Effector CD4-positive, alpha-beta T cell (primary cell): ENCODE measurements at regions not wholly inside any gene's neighbourhood (a gene's known extent, or its start where the extent isn't known, plus 50 kb on each side); places are given as distances from the start of the nearest gene placed in this dataset.

Experiments
- DNase-seq: peaks from one replicate; pipeline ENCODE4 v3.0.0-alpha.2; 2020

GRCh38 chr5:109917154-109917546, 227.4 kb downstream of the MAN2A1 start:
- no peak for DNase-seq

GRCh38 chr5:109917966-109918365, 228.2 kb downstream of the MAN2A1 start:
- DNase-seq: no peak

DNA sequence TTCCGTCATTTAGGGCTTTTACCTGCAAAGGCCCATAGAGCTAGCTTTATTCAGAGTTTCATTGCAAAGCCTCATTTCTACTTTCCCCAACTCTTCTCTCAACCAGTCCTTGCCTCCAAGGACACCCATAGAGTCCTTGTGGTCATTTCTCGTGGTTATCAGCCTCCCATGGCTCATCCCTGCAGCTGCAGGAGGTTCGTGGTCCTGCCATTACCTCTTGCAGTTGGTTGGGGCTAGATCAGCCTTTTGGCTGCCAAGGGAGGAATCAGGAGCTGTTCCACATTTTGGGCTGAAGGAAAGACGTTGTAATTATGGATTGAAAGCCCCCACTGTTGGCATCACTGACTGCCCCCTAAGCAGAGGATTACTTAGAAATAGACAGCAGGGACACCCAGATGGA, 231.0 kb downstream of the MAN2A1 start:
- DNase-seq: no peak

DNA sequence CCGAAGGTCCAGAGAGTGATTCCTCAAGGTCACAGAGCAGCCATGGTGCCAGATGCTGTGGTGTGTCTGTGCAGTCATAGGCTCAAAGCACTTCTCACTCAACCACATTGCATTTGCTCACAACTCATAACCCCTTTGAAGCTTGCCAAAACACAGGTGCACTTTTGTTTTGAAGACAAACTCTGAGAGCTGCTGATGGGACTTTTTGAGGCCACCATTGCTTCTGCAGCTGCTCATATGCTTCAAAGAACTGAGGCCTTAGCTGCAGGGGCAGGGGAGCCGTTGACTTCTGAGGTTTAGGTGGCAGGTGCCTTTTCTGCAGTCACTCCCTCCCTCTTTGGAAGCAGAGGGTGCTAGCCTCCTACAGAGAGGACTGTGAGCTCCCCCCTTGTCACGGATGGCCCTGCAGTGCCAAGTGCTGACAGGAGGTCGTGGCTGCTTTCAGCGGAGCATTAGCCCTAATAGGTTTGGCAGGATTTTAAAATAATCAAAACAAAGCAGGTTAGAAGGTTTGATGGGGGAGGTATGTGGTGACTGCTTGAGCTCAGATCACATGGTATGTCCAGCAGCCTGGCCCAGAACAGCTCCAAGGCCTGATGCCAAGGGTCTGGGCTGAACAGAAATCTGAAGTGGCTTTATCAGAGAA, 232.1 kb downstream of the MAN2A1 start:
- DNase-seq: peak; percentile 47

DNA sequence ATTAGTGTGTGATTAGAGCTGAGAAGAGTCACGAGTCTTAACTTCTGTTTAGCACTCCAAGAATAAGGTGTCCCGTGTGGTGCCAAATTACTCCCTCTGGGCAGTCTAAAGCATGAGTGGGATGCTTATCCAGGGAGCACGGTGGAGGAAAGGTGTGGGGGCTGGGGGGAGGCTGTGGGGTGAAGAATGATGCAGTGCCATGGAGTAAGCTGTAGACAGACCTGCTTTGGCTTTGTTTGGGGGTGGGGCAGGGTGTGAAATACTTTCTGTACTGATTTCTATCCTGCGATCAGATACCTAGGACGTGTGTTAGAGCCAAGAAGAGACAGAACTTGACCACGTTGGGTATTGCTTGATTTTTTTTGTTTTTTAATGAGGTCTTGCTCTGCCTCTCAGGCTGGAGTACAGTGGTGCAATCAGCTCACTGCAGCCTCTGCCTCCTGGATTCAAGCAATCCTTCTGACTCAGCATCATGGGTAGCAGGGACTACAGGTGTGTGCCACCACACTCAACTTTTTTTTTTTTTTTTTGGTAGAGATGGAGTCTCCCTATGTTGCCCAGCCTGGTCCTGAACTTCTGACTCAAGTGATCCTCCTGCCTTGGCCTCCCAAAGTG, 232.8 kb downstream of the MAN2A1 start:
- DNase-seq: no peak

DNA sequence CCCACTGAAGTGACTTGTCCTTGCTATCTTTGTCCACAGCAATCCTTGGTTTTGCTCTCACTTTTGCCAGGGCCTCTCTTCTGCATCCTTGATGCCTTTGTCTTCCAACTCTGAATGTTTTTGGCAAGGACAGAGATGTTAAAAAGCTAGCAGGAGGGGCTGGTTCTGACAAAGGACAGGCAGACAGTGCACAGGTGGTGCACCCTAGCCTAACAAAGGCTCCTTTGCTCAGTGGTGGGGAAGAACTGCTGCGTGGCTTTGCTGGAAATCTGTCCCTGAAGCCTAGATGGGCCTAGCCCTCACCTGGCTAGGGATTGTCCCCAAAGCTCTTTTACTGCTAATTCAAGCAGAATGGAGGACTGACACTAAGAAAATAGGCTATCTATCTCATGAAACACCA, 233.5 kb downstream of the MAN2A1 start:
- no peak for DNase-seq

- DNase-seq: no peak
Measured at GRCh38 chr5:109924237-109925107, 234.7 kb downstream of the MAN2A1 start.

- DNase-seq: no peak
Measured at GRCh38 chr5:109927639-109928038, 237.9 kb downstream of the MAN2A1 start.

- DNase-seq: no peak
Measured at GRCh38 chr5:109928046-109928445, 238.3 kb downstream of the MAN2A1 start.

GRCh38 chr5:109928811-109929210, 239.1 kb downstream of the MAN2A1 start:
- DNase-seq: no peak

- no peak for DNase-seq
Measured at GRCh38 chr5:109929376-109929775, 239.6 kb downstream of the MAN2A1 start.

DNA sequence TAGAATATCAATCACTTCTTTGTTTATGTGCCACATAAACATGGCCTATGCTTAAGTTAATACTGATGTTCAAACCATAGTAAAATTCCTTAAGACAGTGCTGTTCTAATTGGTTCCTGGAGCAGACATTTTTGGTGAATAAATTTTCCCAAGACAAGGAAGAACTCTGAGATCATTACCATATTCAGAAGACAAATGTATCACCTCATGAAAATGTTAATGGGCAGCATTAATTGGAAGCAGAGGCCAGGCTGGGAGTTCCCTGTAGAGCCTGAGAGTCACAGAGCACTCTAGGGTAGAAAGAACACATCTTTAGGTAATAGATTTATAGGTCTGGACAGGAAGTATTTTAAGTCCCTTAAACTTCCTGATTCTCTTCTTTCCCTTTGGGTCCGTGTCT, 240.2 kb downstream of the MAN2A1 start:
- DNase-seq: no peak

GRCh38 chr5:109931049-109931780, 241.5 kb downstream of the MAN2A1 start:
- no peak for DNase-seq

DNA sequence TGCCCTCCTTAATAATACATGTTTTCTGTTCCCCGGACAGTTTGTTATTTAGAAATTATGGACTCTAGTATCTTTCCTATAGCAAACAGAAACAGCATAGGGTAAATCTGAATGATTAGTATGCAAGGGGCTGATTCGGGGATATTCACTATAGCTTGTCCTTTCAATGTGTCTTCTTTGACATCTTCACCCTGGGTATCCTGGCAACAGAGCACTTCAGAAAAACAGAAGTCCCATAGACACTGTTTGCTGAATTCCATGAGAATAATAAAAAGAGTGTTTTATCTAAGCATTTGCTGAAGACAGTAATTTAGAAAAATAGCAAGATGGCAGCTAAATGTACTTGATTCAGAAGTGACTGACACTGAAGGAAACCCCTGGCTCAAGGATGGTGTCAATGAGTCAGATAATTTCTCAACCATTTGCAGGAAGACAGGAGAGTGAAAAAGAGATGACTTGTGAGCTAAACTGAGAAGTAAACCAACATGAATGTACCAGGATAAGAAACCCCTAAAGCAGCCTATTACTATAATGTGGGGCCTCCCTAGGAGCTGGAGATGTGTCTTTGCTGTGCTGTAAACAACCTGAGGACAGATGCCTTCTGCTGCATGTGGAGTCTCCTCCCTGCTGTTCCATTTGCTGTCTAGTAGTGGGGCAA, 246.2 kb downstream of the MAN2A1 start:
- DNase-seq: no peak

GRCh38 chr5:109936996-109937395, 247.3 kb downstream of the MAN2A1 start:
- no peak for DNase-seq

- DNase-seq: no peak
Measured at GRCh38 chr5:109937951-109938350, 248.2 kb downstream of the MAN2A1 start.

DNA sequence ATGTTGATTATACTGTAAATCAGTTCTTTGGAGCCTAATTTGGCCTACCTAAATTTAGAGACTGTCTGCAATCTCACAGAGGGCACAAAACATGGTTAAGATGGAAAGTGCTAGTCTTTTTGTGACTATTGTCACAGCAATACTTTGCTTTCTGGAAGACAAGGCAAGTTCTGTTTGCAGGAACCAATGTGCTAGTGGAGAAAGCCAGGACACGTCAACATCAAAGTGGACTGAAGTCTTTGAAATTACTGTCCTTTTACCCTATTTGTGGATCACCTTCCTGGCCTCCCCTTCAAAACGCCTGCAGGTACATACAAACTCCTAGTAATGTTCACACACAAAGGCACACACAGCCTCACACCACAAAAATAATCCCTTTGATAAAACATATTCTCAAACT, 248.7 kb downstream of the MAN2A1 start:
- no peak for DNase-seq

- DNase-seq: no peak
Measured at GRCh38 chr5:109939116-109939682, 249.5 kb downstream of the MAN2A1 start.

- DNase-seq: no peak
Measured at GRCh38 chr5:109942646-109943045, 252.9 kb downstream of the MAN2A1 start.

DNA sequence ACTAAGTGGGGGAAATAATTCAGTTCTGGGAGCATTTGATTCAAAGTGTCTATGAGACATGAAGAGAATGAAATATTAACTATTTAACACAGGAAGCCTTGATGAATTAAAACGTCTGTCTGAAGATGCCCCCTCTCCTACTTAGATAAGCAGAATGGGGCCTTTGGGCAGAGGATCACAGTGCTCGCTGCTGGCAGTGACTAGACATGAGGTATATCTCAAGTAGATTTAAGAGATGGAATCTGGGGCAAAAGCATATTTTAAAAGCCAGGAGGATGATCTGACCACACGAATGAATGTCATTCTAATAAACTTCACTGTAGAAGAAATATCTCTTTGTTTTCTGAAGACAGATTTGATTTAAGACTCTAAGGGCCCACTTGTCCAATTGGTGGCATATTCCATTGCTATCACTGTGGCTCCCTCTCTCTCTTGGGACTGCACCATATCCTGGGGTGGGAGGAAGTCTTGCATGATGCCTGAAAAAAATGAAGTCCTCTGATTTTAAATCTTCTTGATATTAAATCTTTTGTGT, 254.0 kb downstream of the MAN2A1 start:
- no peak for DNase-seq

GRCh38 chr5:109944461-109944860, 254.7 kb downstream of the MAN2A1 start:
- no peak for DNase-seq

DNA sequence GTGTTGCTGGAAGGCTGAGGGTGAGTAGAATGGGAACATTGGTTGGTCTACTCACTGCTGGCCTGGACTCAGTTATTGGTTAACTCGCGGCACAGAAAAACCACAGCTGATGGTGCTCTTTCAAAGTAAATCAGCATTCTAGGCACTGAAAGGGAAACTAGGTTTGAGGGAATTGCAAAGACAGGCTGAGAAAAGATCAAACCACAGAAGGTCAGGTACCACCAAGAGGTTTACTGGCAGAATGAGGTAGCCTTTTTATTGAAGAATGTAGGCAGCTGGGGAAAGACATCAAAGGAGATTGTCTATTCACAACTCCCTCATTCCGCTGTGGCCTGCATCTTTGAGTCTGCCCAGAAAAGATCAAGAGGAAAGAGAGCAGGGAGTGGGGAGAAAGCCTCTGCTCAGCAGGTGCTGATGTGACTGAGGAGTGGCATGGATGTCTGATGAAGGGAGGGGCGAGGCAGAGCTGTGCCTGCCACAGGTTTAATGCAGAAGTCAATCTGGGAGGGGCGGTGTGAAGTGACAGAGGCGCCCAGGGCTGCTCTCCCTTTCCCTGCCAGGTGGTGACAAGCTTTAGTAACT, 255.5 kb downstream of the MAN2A1 start:
- no peak for DNase-seq
